ENCODE measurements at regions not wholly inside any gene's neighbourhood (a gene's known extent, or its start where the extent isn't known, plus 50 kb on each side); places are given as distances from the start of the nearest gene placed in this dataset.

- DNase-seq (ENCODE audit: extremely low spot score, unreplicated experiment): no peak
- Mint-ChIP-seq H3K9me3 (no peaks in the 10 kb centered on the region), H3K27ac (no peak overlapping the region), H3K4me1 (ENCODE audit: unreplicated experiment) (peaks cover 21% of the 10 kb centered on the region), H3K4me3 (no peak overlapping the region), H3K27me3 (peaks cover 25% of the 10 kb centered on the region), H3K36me3 (no peaks in the 10 kb centered on the region)
- no peak for TF ChIP-seq CTCF (conservative IDR thresholded peaks at IDR 0.05)
Measured at GRCh38 chr2:21267232-21267835, 143.6 kb downstream of the TDRD15 start.

- Mint-ChIP-seq H3K27ac (no peak overlapping the region), H3K9me3 (no peaks in the 10 kb centered on the region), H3K27me3 (peaks cover 21% of the 10 kb centered on the region)
Measured at GRCh38 chr2:21268197-21268877, 144.6 kb downstream of the TDRD15 start.

GRCh38 chr2:21268878-21269224 lies 145.1 kb downstream of the TDRD15 start:
- no peak for TF ChIP-seq CTCF (conservative IDR thresholded peaks at IDR 0.05)
- peaks cover 25% of the 10 kb centered on the region for H3K27me3 Mint-ChIP-seq
- H3K9me3 Mint-ChIP-seq: no peaks in the 10 kb centered on the region
- H3K36me3 Mint-ChIP-seq: no peaks in the 10 kb centered on the region
- no peak overlapping the region for H3K4me3 Mint-ChIP-seq
- peaks cover 21% of the 10 kb centered on the region for H3K4me1 Mint-ChIP-seq (ENCODE audit: unreplicated experiment)
- no peak for DNase-seq (ENCODE audit: extremely low spot score, unreplicated experiment)
- H3K27ac Mint-ChIP-seq: no peak overlapping the region

More at GRCh38 chr2:21268197-21268877, 144.6 kb downstream of the TDRD15 start:
- H3K36me3 Mint-ChIP-seq: no peaks in the 10 kb centered on the region
- peaks cover 21% of the 10 kb centered on the region for H3K4me1 Mint-ChIP-seq (ENCODE audit: unreplicated experiment)
- no peak overlapping the region for H3K4me3 Mint-ChIP-seq
- no peak for DNase-seq (ENCODE audit: extremely low spot score, unreplicated experiment)
- TF ChIP-seq CTCF (conservative IDR thresholded peaks at IDR 0.05): no peak

- peaks cover 23% of the 10 kb centered on the region for H3K27me3 Mint-ChIP-seq
- H3K4me3 Mint-ChIP-seq: no peak overlapping the region
- no peaks in the 10 kb centered on the region for H3K36me3 Mint-ChIP-seq
- no peaks in the 10 kb centered on the region for H3K9me3 Mint-ChIP-seq
- peaks cover 21% of the 10 kb centered on the region for H3K4me1 Mint-ChIP-seq (ENCODE audit: unreplicated experiment)
- H3K27ac Mint-ChIP-seq: no peak overlapping the region
- DNase-seq (ENCODE audit: extremely low spot score, unreplicated experiment): no peak
- TF ChIP-seq CTCF (conservative IDR thresholded peaks at IDR 0.05): no peak
Measured at GRCh38 chr2:21269382-21269781, 145.6 kb downstream of the TDRD15 start.

GRCh38 chr2:21270083-21270491 lies 146.3 kb downstream of the TDRD15 start:
- Mint-ChIP-seq H3K4me1 (ENCODE audit: unreplicated experiment) (peaks cover 24% of the 10 kb centered on the region), H3K27ac (peak overlapping the region; percentile 26), H3K4me3 (no peak overlapping the region), H3K36me3 (no peaks in the 10 kb centered on the region), H3K27me3 (peaks cover 27% of the 10 kb centered on the region), H3K9me3 (no peaks in the 10 kb centered on the region)
- no peak for TF ChIP-seq CTCF (conservative IDR thresholded peaks at IDR 0.05)
- no peak for DNase-seq (ENCODE audit: extremely low spot score, unreplicated experiment)
